NB4 (cell line): ENCODE measurements at regions not wholly inside any gene's neighbourhood (a gene's known extent, or its start where the extent isn't known, plus 50 kb on each side); places are given as distances from the start of the nearest gene placed in this dataset.

ENCODE experiments used
- DNase-seq: peaks from one replicate; pipeline ENCODE4 v3.0.0; 2010; ENCODE audit warnings: low read depth
- H3K4me3 ChIP-seq: one replicate; pipeline ENCODE4 v1.5.1; 2011; ENCODE audit warnings: mild to moderate bottlenecking, low read depth, low read length, moderate library complexity
- MYC ChIP-seq: IDR thresholded peaks from 2 replicates; pipeline ENCODE4 v1.6.1; 2011; ENCODE audit warnings: low read depth, low read length
- POLR2A ChIP-seq: IDR thresholded peaks from 2 replicates; pipeline ENCODE4 v1.6.1; 2011; ENCODE audit warnings: mild to moderate bottlenecking; ENCODE audit not compliant: insufficient read length; ENCODE audit errors: extremely low read depth
- TF ChIP-seq, protein P1 (sequence below): IDR thresholded peaks from 2 replicates; pipeline ENCODE4 v1.6.1; 2011; ENCODE audit warnings: low read depth, low read length
- TF ChIP-seq, protein P2 (sequence below): IDR thresholded peaks from one replicate; pipeline ENCODE4 v1.5.1; 2012; ENCODE audit warnings: low read depth, low read length

DNA sequence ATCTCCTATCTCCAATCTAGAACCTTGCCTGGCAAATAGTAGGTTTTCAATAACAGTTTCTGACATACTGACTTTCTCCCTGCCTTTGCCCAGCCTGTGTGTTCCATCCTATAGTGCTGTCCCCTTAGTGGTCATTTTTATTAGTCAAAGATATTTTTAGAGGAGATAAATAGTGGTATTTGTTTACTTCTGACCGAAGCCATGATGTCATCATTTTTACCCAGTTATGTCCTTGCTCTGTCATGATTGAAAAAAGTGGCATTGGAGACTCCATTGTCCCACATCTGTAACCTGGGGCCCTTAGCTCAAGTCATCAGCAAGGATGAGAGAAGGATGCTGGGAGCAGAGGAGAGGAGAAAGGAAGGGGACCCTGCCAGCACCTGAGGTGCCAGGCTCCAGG, 80.6 kb upstream of the ATP2B2 start:
- DNase-seq, result no peak
- H3K4me3 ChIP-seq, result no peak overlapping the region
- TF ChIP-seq, protein P1, sequence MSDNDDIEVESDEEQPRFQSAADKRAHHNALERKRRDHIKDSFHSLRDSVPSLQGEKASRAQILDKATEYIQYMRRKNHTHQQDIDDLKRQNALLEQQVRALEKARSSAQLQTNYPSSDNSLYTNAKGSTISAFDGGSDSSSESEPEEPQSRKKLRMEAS, result no peak
- TF ChIP-seq MYC (no peak), POLR2A (no peak)
- TF ChIP-seq, protein P2, sequence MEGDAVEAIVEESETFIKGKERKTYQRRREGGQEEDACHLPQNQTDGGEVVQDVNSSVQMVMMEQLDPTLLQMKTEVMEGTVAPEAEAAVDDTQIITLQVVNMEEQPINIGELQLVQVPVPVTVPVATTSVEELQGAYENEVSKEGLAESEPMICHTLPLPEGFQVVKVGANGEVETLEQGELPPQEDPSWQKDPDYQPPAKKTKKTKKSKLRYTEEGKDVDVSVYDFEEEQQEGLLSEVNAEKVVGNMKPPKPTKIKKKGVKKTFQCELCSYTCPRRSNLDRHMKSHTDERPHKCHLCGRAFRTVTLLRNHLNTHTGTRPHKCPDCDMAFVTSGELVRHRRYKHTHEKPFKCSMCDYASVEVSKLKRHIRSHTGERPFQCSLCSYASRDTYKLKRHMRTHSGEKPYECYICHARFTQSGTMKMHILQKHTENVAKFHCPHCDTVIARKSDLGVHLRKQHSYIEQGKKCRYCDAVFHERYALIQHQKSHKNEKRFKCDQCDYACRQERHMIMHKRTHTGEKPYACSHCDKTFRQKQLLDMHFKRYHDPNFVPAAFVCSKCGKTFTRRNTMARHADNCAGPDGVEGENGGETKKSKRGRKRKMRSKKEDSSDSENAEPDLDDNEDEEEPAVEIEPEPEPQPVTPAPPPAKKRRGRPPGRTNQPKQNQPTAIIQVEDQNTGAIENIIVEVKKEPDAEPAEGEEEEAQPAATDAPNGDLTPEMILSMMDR, result no peak

DNA sequence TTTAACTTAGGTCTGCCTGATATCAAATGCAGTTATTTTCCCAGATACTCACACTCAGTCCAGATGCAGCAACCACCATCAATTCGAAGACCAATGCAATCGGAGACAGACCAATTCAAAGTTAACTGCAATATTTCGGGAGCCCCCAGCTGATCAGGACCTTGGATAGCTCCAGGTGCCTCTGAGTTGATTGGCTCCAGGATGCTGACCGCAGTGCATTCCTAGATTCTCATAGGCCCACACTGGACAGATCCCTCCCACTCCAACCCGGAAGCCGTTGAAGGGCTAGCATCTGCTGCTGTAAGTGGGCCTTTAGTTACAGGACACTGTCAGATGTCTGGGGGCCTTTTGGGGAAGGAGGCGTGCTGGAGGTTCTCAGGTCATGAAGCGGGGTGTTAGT, 89.5 kb upstream of the ATP2B2 start:
- DNase-seq, result peak; percentile 87
- no peak overlapping the region for H3K4me3 ChIP-seq
- TF ChIP-seq, protein P1, result peak; percentile 42
- no peak for TF ChIP-seq POLR2A
- TF ChIP-seq MYC, result 0 out of 2 replicates have a peak, but pooled peaks have one; percentile 10

DNA sequence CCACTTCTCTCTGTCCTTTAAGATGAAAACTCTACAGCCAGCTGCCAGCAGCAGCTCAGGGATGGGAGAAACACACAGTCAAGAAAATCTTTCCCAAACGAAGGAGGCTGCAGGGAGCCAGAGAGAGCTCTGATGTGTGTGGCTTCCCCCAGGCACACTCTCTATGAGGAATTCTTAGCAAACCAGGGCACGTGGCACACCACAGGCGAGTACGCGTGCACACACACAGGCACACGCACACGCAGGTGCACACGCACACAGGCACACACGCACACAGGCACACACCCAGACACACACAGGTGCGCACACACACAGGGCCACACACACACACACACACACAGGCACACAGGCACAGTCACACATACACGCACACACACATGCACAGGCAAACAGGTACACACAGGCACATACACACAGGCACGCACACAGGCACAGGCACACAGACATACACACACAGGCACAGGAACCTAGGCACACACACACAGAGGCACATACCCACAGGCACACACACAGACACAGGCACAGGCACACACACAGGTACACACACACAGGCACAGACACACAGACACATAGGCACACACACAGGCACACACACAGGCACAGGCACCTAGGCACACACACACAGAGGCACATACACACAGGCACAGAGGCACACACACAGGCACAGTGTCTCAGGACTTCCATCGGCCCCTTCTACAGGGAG, 91.5 kb upstream of the ATP2B2 start:
- H3K4me3 ChIP-seq, result no peak overlapping the region
- TF ChIP-seq POLR2A, result no peak
- no peak for TF ChIP-seq MYC
- TF ChIP-seq, protein P1, result no peak
- TF ChIP-seq, protein P2, result no peak
- DNase-seq, result no peak

DNA sequence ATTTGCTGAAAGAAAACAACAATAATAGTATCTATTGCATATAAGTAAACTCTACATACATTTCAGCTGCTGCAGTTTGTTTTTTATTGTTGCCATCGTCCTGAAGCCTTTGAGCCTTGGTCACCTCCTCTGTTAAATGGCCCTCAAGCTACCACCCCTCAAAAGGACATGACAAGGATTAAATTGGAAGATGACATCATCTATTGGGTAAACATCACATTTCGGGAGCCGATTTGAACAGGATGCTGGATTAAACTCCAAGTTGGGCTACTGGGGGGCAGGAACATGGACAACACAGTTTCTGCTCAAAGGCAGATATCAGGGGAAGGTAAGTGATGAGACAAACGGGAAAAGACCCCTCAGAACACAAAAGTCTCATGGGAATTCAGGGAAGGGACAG, 92.3 kb upstream of the ATP2B2 start:
- no peak for TF ChIP-seq POLR2A
- TF ChIP-seq, protein P2, result no peak
- no peak for TF ChIP-seq MYC
- TF ChIP-seq, protein P1, result no peak
- H3K4me3 ChIP-seq, result no peak overlapping the region

DNA sequence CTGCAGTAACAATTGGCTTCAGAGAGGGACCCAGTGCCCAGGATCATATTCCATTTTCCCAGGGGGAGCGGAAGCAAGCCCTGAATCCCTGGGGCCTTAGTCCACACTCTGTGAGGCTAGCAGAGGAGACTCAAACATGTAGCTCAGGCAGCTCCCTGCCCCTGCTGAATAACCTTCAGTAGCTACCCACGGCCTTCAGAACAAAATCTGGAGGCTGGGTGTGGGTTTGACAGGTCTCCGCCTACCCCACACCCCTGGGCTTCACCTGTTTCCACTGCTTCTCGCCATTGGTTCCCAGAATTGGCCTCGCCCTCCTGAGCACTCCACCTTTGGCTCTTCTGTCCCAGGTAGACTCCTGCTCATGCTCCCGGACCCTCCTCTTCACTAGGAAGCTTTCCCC, 93.6 kb upstream of the ATP2B2 start:
- TF ChIP-seq POLR2A (no peak), MYC (no peak)
- TF ChIP-seq, protein P2, result no peak
- TF ChIP-seq, protein P1, result no peak
- DNase-seq, result no peak
- H3K4me3 ChIP-seq, result no peak overlapping the region

More for the DNA sequence above, 92.3 kb upstream of the ATP2B2 start:
- DNase-seq, result no peak

DNA sequence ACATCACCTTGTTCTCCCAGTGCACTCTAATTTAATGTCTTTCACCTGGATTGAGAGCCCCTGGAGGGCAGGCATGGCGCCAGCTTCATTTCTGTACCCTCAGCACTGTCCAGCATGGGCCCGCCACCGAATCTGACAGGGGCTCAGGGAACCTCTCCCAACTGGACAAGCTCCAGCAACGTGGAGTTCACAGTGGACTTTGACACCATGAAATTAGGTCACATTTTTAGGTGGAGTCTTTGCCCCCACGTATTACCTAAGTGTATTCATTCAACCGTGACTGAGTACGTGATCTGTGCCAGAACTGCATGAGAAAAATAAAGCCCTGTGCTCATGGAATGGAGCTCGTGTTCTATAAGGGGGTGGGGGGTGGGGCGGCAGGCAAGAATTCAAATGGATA, 94.1 kb upstream of the ATP2B2 start:
- H3K4me3 ChIP-seq, result no peak overlapping the region
- no peak for DNase-seq
- no peak for TF ChIP-seq MYC
